H1 (cell line): ENCODE measurements at regions not wholly inside any gene's neighbourhood (a gene's known extent, or its start where the extent isn't known, plus 50 kb on each side); places are given as distances from the start of the nearest gene placed in this dataset.

Experiments
- CTCF ChIA-PET: fragments of 300-600 bp; sonication (Branson Sonifier 250); formaldehyde crosslinking; loops from one replicate; lab custom pipeline; 2021; ENCODE audit not compliant: partially characterized antibody; lab: Charles Lee
- POLR2A ChIA-PET: fragments of 300-600 bp; sonication (Branson Sonifier 250); formaldehyde crosslinking; loops from one replicate; lab custom pipeline; 2021; ENCODE audit warnings: inconsistent platforms; ENCODE audit not compliant: partially characterized antibody; lab: Charles Lee
- DNase-seq, 2 experiments: peaks; one replicate each; pipeline versions ENCODE4 v3.0.0 to v3.0.0-alpha.2; 2010 to 2022; ENCODE audit warnings: low spot score in 2 of 2, low read depth in 1 of 2, mixed read lengths in 1 of 2
- FAIRE-seq: peaks from 2 replicates; lab custom pipeline; 2011; peaks lifted over from hg19 to GRCh38; lab: Jason Lieb, UNC
- H2AFZ ChIP-seq: 2 replicates; pipeline ENCODE4 v1.8.1; 2012; ENCODE audit warnings: low read length, inconsistent platforms
- H2AK5ac ChIP-seq: 2 replicates; pipeline ENCODE4 v1.6.1; 2013; ENCODE audit warnings: low read depth, low read length
- H2BK120ac ChIP-seq: replicated peaks from 2 replicates; pipeline ENCODE3; 2013; ENCODE audit warnings: low read depth, low read length, inconsistent platforms
- H2BK12ac ChIP-seq: 2 replicates; pipeline ENCODE4 v1.6.1; 2013; ENCODE audit warnings: low read depth, low read length
- H2BK15ac ChIP-seq: 2 replicates; pipeline ENCODE4 v1.6.1; 2013; ENCODE audit warnings: low read length
- H2BK20ac ChIP-seq: 2 replicates; pipeline ENCODE4 v1.6.1; 2013; ENCODE audit warnings: low read length
- H2BK5ac ChIP-seq: 2 replicates; pipeline ENCODE4 v1.6.1; 2013; ENCODE audit warnings: low read depth, low read length
- H3K14ac ChIP-seq: 2 replicates; pipeline ENCODE4 v1.6.1; 2013; ENCODE audit warnings: inconsistent platforms; ENCODE audit not compliant: insufficient read length
- H3K18ac ChIP-seq: 2 replicates; pipeline ENCODE4 v1.6.1; 2013; ENCODE audit warnings: low read length; ENCODE audit errors: extremely low read depth
- H3K23ac ChIP-seq: 2 replicates; pipeline ENCODE4 v1.6.1; 2013; ENCODE audit warnings: inconsistent platforms; ENCODE audit not compliant: insufficient read length
- H3K23me2 ChIP-seq: 2 replicates; pipeline ENCODE4 v1.6.1; 2013; ENCODE audit warnings: low read depth, low read length
- H3K27ac ChIP-seq: 2 replicates; pipeline ENCODE4 v1.6.1; 2011; ENCODE audit warnings: low read depth, low read length, inconsistent platforms
- H3K27me3 ChIP-seq, 4 experiments: replicated peaks in 1 of 4; 1 replicate in 1 of 4; 2 replicates in 3 of 4; pipeline versions ENCODE4 v1.6.1 to v1.8.1; 2011 to 2013; ENCODE audit warnings: low read length in 3 of 4, mild to moderate bottlenecking in 3 of 4, inconsistent platforms in 2 of 4, mixed read lengths in 2 of 4, moderate library complexity in 1 of 4; ENCODE audit not compliant: control insufficient read depth in 3 of 4, insufficient read depth in 3 of 4; ENCODE audit errors: extremely low read depth in 1 of 4
- H3K36me3 ChIP-seq, 4 experiments: 2 replicates each; pipeline versions ENCODE4 v1.6.1 to v1.8.1; 2011 to 2013; ENCODE audit warnings: mild to moderate bottlenecking in 4 of 4, low read length in 3 of 4, moderate library complexity in 2 of 4, control low read depth in 1 of 4, inconsistent platforms in 1 of 4; ENCODE audit not compliant: insufficient read depth in 4 of 4, control insufficient read depth in 2 of 4
- H3K4ac ChIP-seq: replicated peaks from 2 replicates; pipeline ENCODE3; 2013; ENCODE audit warnings: low read length, low read depth, mixed read lengths, inconsistent platforms; ENCODE audit not compliant: insufficient read length
- H3K4me1 ChIP-seq, 4 experiments: replicated peaks in 1 of 4; 1 replicate in 1 of 4; 2 replicates in 3 of 4; pipeline versions ENCODE4 v1.6.1 to v1.8.1; 2011 to 2013; ENCODE audit warnings: low read length in 3 of 4, inconsistent platforms in 2 of 4, mixed read lengths in 1 of 4; ENCODE audit not compliant: insufficient read depth in 4 of 4, control insufficient read depth in 3 of 4
- H3K4me2 ChIP-seq, 2 experiments: 2 replicates each; pipeline versions ENCODE4 v1.6.1 to v1.8.1; 2011 to 2013; ENCODE audit warnings: low read depth in 2 of 2, low read length in 2 of 2, control low read depth in 1 of 2, inconsistent platforms in 1 of 2, mild to moderate bottlenecking in 1 of 2; ENCODE audit not compliant: insufficient read depth in 1 of 2
- H3K4me3 ChIP-seq, 4 experiments: fragments of 200-600, 300-600 bp in 1 of 4; sonication (generic), shearing (Covaris generic), sonication (Bioruptor Twin) in 1 of 4; 2 replicates each; pipeline versions ENCODE4 v1.5.1 to v1.8.1; 2011 to 2016; ENCODE audit warnings: low read length in 4 of 4, low read depth in 3 of 4, control low read depth in 2 of 4, inconsistent platforms in 2 of 4, mild to moderate bottlenecking in 2 of 4, mixed read lengths in 1 of 4, moderate library complexity in 1 of 4; ENCODE audit not compliant: insufficient read depth in 2 of 4; ENCODE audit errors: extremely low read depth in 1 of 4
- H3K56ac ChIP-seq: replicated peaks from 2 replicates; pipeline ENCODE3; 2013; ENCODE audit warnings: low read depth, mild to moderate bottlenecking, mixed read lengths, low read length, inconsistent platforms; ENCODE audit not compliant: insufficient read length
- H3K79me1 ChIP-seq: 2 replicates; pipeline ENCODE4 v1.6.1; 2013; ENCODE audit warnings: low read depth, low read length, control low read depth
- H3K79me2 ChIP-seq, 2 experiments: 2 replicates each; pipeline versions ENCODE4 v1.6.1 to v1.8.1; 2012 to 2013; ENCODE audit warnings: low read length in 2 of 2, mild to moderate bottlenecking in 2 of 2, inconsistent platforms in 1 of 2; ENCODE audit not compliant: insufficient read depth in 2 of 2, control insufficient read depth in 1 of 2
- H3K9ac ChIP-seq, 4 experiments: replicated peaks in 1 of 4; 1 replicate in 1 of 4; 2 replicates in 3 of 4; pipeline versions ENCODE4 v1.6.1 to v1.8.1; 2011 to 2013; ENCODE audit warnings: low read depth in 3 of 4, low read length in 3 of 4, control low read depth in 2 of 4, mild to moderate bottlenecking in 2 of 4, moderate library complexity in 2 of 4, inconsistent platforms in 1 of 4; ENCODE audit errors: extremely low read depth in 1 of 4
- H3K9me3 ChIP-seq, 2 experiments: 2 replicates each; pipeline versions ENCODE4 v1.6.1 to v1.8.1; 2012 to 2013; ENCODE audit warnings: mild to moderate bottlenecking in 2 of 2, moderate library complexity in 2 of 2, control low read depth in 1 of 2, inconsistent platforms in 1 of 2, low read depth in 1 of 2, low read length in 1 of 2, mixed read lengths in 1 of 2; ENCODE audit not compliant: insufficient read depth in 2 of 2
- H4K20me1 ChIP-seq, 2 experiments: replicated peaks in 1 of 2; 2 replicates each; pipeline versions ENCODE3 to v1.8.1; 2011 to 2013; ENCODE audit warnings: inconsistent platforms in 2 of 2, low read length in 2 of 2, mild to moderate bottlenecking in 1 of 2; ENCODE audit not compliant: insufficient read depth in 2 of 2, control insufficient read depth in 1 of 2
- H4K5ac ChIP-seq: 2 replicates; pipeline ENCODE4 v1.6.1; 2013; ENCODE audit warnings: low read length, low read depth, mixed read lengths, inconsistent platforms; ENCODE audit not compliant: insufficient read length
- H4K8ac ChIP-seq: 2 replicates; pipeline ENCODE4 v1.8.0; 2013; ENCODE audit warnings: mild to moderate bottlenecking, moderate library complexity, low read length, inconsistent platforms; ENCODE audit not compliant: insufficient read depth; ENCODE audit errors: extremely low read depth
- H4K91ac ChIP-seq: replicated peaks from 2 replicates; pipeline ENCODE3; 2013; ENCODE audit warnings: low read length, mixed read lengths, inconsistent platforms; ENCODE audit not compliant: insufficient read length
- POLR2A ChIP-seq, 2 experiments: IDR thresholded peaks; 1 replicate in 1 of 2; 2 replicates in 1 of 2; pipeline ENCODE4 v1.6.1; 2011; ENCODE audit warnings: low read depth in 2 of 2, low read length in 2 of 2, mild to moderate bottlenecking in 2 of 2; ENCODE audit errors: control extremely low read depth in 1 of 2
- WGBS, 2 experiments: shearing (Covaris generic) in 1 of 2; methylation state at CpG; one replicate each; pipeline versions ENCODE4 v1.1.6 to v1.1.7; 2013 to 2015; ENCODE audit warnings: low lambda C conversion rate in 2 of 2, mixed read lengths in 2 of 2, inconsistent platforms in 1 of 2, low coverage in 1 of 2, missing lambda C conversion rate in 1 of 2; ENCODE audit not compliant: insufficient replicate concordance in 2 of 2, insufficient coverage in 1 of 2, insufficient read length in 1 of 2; ENCODE audit errors: extremely low coverage in 1 of 2, missing lambda C conversion rate in 1 of 2; 5-methylcytosine and 5-hydroxymethylcytosine counted together

- no peaks in the 10 kb centered on the region for H3K9me3 ChIP-seq
- no peak overlapping the region for H3K14ac ChIP-seq
- no peak overlapping the region for H4K5ac ChIP-seq
- H3K4me3 ChIP-seq, result no peak overlapping the region
- no peak overlapping the region for H2BK120ac ChIP-seq
- no peak for DNase-seq
- no peak overlapping the region for H3K27ac ChIP-seq
- H3K4ac ChIP-seq, result no peak overlapping the region
- H2BK12ac ChIP-seq, result no peak overlapping the region
- no peak overlapping the region for H3K18ac ChIP-seq
- H2AK5ac ChIP-seq, result no peak overlapping the region
- H3K4me2 ChIP-seq, result no peak overlapping the region
- H3K9ac ChIP-seq, result no peak overlapping the region
- H3K56ac ChIP-seq, result no peak overlapping the region
- FAIRE-seq, result no peak
- H2AFZ ChIP-seq, result no peak overlapping the region
- H3K36me3 ChIP-seq, result no peaks in the 10 kb centered on the region
- H3K79me2 ChIP-seq, result no peaks in the 10 kb centered on the region
- no peak overlapping the region for H4K91ac ChIP-seq
- ChIA-PET CTCF (interaction anchor here (1.0 kb wide), 1 partner anchor 81 kb away, joined by 3 read pairs; no protein-coding TSS in a partner anchor), POLR2A (no interaction called here)
- H4K8ac ChIP-seq, result no peak overlapping the region
- no peak overlapping the region for H2BK15ac ChIP-seq
- H3K23ac ChIP-seq, result no peak overlapping the region
- H3K27me3 ChIP-seq, result no peaks in the 10 kb centered on the region
- no peaks in the 10 kb centered on the region for H4K20me1 ChIP-seq
- H3K23me2 ChIP-seq, result no peaks in the 10 kb centered on the region
- no peak overlapping the region for H2BK20ac ChIP-seq
- WGBS, 2 experiments, result 80% methylated on average over 1 of the region's 1 CpG; no CpG with 5 or more reads in 1 of the 2 experiments
- H3K4me1 ChIP-seq, result no peaks in the 10 kb centered on the region
- H2BK5ac ChIP-seq, result no peak overlapping the region
- no peak for TF ChIP-seq POLR2A (IDR thresholded peaks at IDR 0.05; ENCODE audit: control extremely low read depth in 1 of 2, low read depth in 2 of 2, low read length in 2 of 2)
- H3K79me1 ChIP-seq, result no peaks in the 10 kb centered on the region
These were observed 55.1 kb upstream of the LOC128125822 start for GRCh38 chr6:63517221-63517620.
